GM12878 (cell line): ENCODE measurements at regions not wholly inside any gene's neighbourhood (a gene's known extent, or its start where the extent isn't known, plus 50 kb on each side); places are given as distances from the start of the nearest gene placed in this dataset.

ENCODE experiments used
- CTCF ChIP-seq, 3 experiments: IDR thresholded peaks in 2 of 3; conservative IDR thresholded peaks in 1 of 3; 2 replicates each; pipeline ENCODE4 v1.5.1; 2011; ENCODE audit warnings: low read depth in 3 of 3, low read length in 3 of 3, mild to moderate bottlenecking in 3 of 3, control low read depth in 2 of 3, moderate library complexity in 2 of 3, inconsistent platforms in 1 of 3, mixed read lengths in 1 of 3; ENCODE audit not compliant: control insufficient read depth in 2 of 3, insufficient read depth in 1 of 3; ENCODE audit errors: extremely low read depth in 1 of 3
- GABPA ChIP-seq: IDR thresholded peaks from 2 replicates; pipeline ENCODE4 v1.6.1; 2014; ENCODE audit warnings: antibody characterized with exemption, low read depth, mild to moderate bottlenecking, inconsistent platforms
- PAX8 ChIP-seq: fragments of 450-650 bp; IDR thresholded peaks from 2 replicates; pipeline ENCODE4 v1.6.1; 2017; ENCODE audit warnings: mild to moderate bottlenecking, moderate library complexity
- POLR2AphosphoS5 ChIP-seq: IDR thresholded peaks from 2 replicates; pipeline ENCODE4 v1.6.1; 2011; ENCODE audit warnings: mild to moderate bottlenecking, low read length, inconsistent platforms
- PRDM15 ChIP-seq: fragments of 450-650 bp; formaldehyde crosslinking; IDR thresholded peaks from 2 replicates; pipeline ENCODE4 v1.4.0; 2020; ENCODE audit warnings: mild to moderate bottlenecking, moderate library complexity
- REST ChIP-seq: IDR thresholded peaks from 2 replicates; pipeline ENCODE4 v1.6.1; 2012; ENCODE audit warnings: mild to moderate bottlenecking, low read depth, low read length
- RFX5 ChIP-seq: IDR thresholded peaks from 2 replicates; pipeline ENCODE4 v1.6.1; 2011; ENCODE audit warnings: low read depth, low read length, improper control_type of control experiment

- TF ChIP-seq PRDM15 (CRISPR knock-in tag) = no peak
- no peak for TF ChIP-seq REST
- TF ChIP-seq RFX5 = no peak
- TF ChIP-seq POLR2AphosphoS5 = no peak
- TF ChIP-seq CTCF (IDR thresholded peaks at IDR 0.05 in 2 of 3, conservative IDR thresholded peaks at IDR 0.05 in 1 of 3; ENCODE audit: control insufficient read depth in 2 of 3, extremely low read depth in 1 of 3, insufficient read depth in 1 of 3, low read depth in 3 of 3, low read length in 3 of 3) = no peak
- no peak for TF ChIP-seq PAX8
- TF ChIP-seq GABPA = no peak
These were observed 141.7 kb upstream of the SPANXB1 start for GRCh38 chrX:140860718-140861117.
